Keratinocyte (primary cell): ENCODE measurements at regions not wholly inside any gene's neighbourhood (a gene's known extent, or its start where the extent isn't known, plus 50 kb on each side); places are given as distances from the start of the nearest gene placed in this dataset.

Experiments used
- DNase-seq: peaks from one replicate; pipeline ENCODE4 v3.0.0-alpha.2; 2011; ENCODE audit warnings: low read depth, missing footprints, low spot score
- FAIRE-seq: peaks from 2 replicates; lab custom pipeline; 2011; peaks lifted over from hg19 to GRCh38; lab: Jason Lieb, UNC
- H2AFZ ChIP-seq: 2 replicates; pipeline ENCODE4 v1.6.0; 2012; ENCODE audit warnings: low read length, control low read depth, inconsistent platforms; ENCODE audit not compliant: control insufficient read depth
- H3K27ac ChIP-seq: 2 replicates; pipeline ENCODE4 v1.5.1; 2011; ENCODE audit warnings: low read length; ENCODE audit not compliant: control insufficient read depth, insufficient read depth
- H3K27me3 ChIP-seq: 3 replicates; pipeline ENCODE4 v1.6.0; 2011; ENCODE audit warnings: low read length; ENCODE audit not compliant: control insufficient read depth, insufficient read depth; ENCODE audit errors: extremely low read depth
- H3K36me3 ChIP-seq, 2 experiments: 2 replicates in 1 of 2; 3 replicates in 1 of 2; pipeline ENCODE4 v1.5.1; 2011; ENCODE audit warnings: low read length in 2 of 2, mild to moderate bottlenecking in 1 of 2; ENCODE audit not compliant: control insufficient read depth in 2 of 2, insufficient read depth in 2 of 2; ENCODE audit errors: extremely low read depth in 1 of 2
- H3K4me1 ChIP-seq: 3 replicates; pipeline ENCODE4 v1.5.1; 2011; ENCODE audit warnings: low read length; ENCODE audit not compliant: control insufficient read depth, insufficient read depth; ENCODE audit errors: extremely low read depth
- H3K4me2 ChIP-seq: 3 replicates; pipeline ENCODE4 v1.6.0; 2011; ENCODE audit warnings: low read depth, low read length; ENCODE audit not compliant: control insufficient read depth, insufficient read depth; ENCODE audit errors: extremely low read depth
- H3K4me3 ChIP-seq, 3 experiments: fragments of 200-600 bp in 1 of 3; sonication (generic) in 1 of 3; 2 replicates in 2 of 3; 3 replicates in 1 of 3; pipeline ENCODE4 v1.5.1; 2011 to 2016; ENCODE audit warnings: low read length in 3 of 3, mild to moderate bottlenecking in 3 of 3, control low read depth in 2 of 3, inconsistent platforms in 1 of 3, low read depth in 1 of 3, mixed read lengths in 1 of 3, mixed run types in 1 of 3, moderate library complexity in 1 of 3; ENCODE audit not compliant: control insufficient read depth in 2 of 3, insufficient read depth in 2 of 3; ENCODE audit errors: extremely low read depth in 1 of 3
- H3K79me2 ChIP-seq: 2 replicates; pipeline ENCODE4 v1.6.0; 2012; ENCODE audit warnings: low read length; ENCODE audit not compliant: control insufficient read depth, insufficient read depth
- H3K9ac ChIP-seq: 3 replicates; pipeline ENCODE4 v1.6.0; 2011; ENCODE audit warnings: low read length; ENCODE audit not compliant: control insufficient read depth, insufficient read depth; ENCODE audit errors: extremely low read depth
- H3K9me1 ChIP-seq: 3 replicates; pipeline ENCODE4 v1.6.0; 2011; ENCODE audit warnings: low read length; ENCODE audit not compliant: control insufficient read depth, insufficient read depth; ENCODE audit errors: extremely low read depth
- H3K9me3 ChIP-seq: 2 replicates; pipeline ENCODE4 v1.5.1; 2012; ENCODE audit warnings: low read depth, low read length; ENCODE audit not compliant: control insufficient read depth
- H4K20me1 ChIP-seq: 3 replicates; pipeline ENCODE4 v1.6.0; 2011; ENCODE audit warnings: low read length; ENCODE audit not compliant: control insufficient read depth, insufficient read depth; ENCODE audit errors: extremely low read depth
- EZH2 ChIP-seq: IDR thresholded peaks from one replicate; pipeline ENCODE4 v1.6.1; 2012; ENCODE audit warnings: inconsistent platforms, mild to moderate bottlenecking, low read length, moderate library complexity
- dilution Hi-C: fragments of 300-500 bp; cut with MboI; formaldehyde crosslinking; loops from one replicate; pipeline ENCODE4 v1.7.0; 2020; ENCODE audit warnings: low sequenced_read_pairs; ENCODE audit not compliant: extremely low pct_ligation_motif_present
- TF ChIP-seq, protein P1 (sequence below), 3 experiments: IDR thresholded peaks in 1 of 3; conservative IDR thresholded peaks in 1 of 3; optimal IDR thresholded peaks in 1 of 3; 2 replicates in 2 of 3; 3 replicates in 1 of 3; pipeline versions ENCODE3 to v1.5.1; 2011; ENCODE audit warnings: low read length in 3 of 3, mild to moderate bottlenecking in 3 of 3, moderate library complexity in 2 of 3, control low read depth in 1 of 3, inconsistent platforms in 1 of 3; ENCODE audit not compliant: insufficient read depth in 2 of 3; ENCODE audit errors: extremely low read depth in 1 of 3

DNA sequence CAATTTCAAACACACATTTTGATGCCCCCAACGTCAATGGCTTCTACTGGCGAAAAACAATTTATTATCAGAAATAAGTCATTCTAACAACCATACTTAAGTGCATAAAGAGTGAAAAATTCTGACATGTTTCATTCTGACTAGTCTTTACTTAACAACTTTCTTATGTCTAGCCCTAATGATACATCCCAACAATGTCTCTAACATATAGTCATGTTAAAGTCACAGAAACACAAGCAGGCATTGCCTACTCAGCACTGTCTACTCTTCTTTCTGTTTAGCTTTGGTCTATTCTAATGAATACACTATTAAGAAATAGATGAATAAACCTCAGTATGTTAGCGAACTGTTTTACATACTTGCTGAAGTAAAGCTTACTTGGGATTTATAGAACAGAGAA, 105.8 kb upstream of the DUSP10 start:
- Histone ChIP-seq H3K36me3 (no peaks in the 10 kb centered on the region), H3K27ac (no peak overlapping the region), H3K9ac (no peak overlapping the region), H3K4me1 (peaks cover 14% of the 10 kb centered on the region), H3K4me3 (no peak overlapping the region), H3K79me2 (no peaks in the 10 kb centered on the region), H3K9me3 (no peaks in the 10 kb centered on the region), H2AFZ (no peak overlapping the region), H3K9me1 (no peaks in the 10 kb centered on the region), H3K4me2 (no peak overlapping the region), H4K20me1 (no peaks in the 10 kb centered on the region), H3K27me3 (no peaks in the 10 kb centered on the region)
- TF ChIP-seq EZH2: no peak
- TF ChIP-seq, protein P1, sequence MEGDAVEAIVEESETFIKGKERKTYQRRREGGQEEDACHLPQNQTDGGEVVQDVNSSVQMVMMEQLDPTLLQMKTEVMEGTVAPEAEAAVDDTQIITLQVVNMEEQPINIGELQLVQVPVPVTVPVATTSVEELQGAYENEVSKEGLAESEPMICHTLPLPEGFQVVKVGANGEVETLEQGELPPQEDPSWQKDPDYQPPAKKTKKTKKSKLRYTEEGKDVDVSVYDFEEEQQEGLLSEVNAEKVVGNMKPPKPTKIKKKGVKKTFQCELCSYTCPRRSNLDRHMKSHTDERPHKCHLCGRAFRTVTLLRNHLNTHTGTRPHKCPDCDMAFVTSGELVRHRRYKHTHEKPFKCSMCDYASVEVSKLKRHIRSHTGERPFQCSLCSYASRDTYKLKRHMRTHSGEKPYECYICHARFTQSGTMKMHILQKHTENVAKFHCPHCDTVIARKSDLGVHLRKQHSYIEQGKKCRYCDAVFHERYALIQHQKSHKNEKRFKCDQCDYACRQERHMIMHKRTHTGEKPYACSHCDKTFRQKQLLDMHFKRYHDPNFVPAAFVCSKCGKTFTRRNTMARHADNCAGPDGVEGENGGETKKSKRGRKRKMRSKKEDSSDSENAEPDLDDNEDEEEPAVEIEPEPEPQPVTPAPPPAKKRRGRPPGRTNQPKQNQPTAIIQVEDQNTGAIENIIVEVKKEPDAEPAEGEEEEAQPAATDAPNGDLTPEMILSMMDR (optimal IDR thresholded peaks at IDR 0.05 in 1 of 3, IDR thresholded peaks at IDR 0.05 in 1 of 3, conservative IDR thresholded peaks at IDR 0.05 in 1 of 3; ENCODE audit: extremely low read depth in 1 of 3, insufficient read depth in 2 of 3, low read length in 3 of 3): no peak
- FAIRE-seq: no peak
- dilution Hi-C loops: no loop called here
- DNase-seq: no peak

DNA sequence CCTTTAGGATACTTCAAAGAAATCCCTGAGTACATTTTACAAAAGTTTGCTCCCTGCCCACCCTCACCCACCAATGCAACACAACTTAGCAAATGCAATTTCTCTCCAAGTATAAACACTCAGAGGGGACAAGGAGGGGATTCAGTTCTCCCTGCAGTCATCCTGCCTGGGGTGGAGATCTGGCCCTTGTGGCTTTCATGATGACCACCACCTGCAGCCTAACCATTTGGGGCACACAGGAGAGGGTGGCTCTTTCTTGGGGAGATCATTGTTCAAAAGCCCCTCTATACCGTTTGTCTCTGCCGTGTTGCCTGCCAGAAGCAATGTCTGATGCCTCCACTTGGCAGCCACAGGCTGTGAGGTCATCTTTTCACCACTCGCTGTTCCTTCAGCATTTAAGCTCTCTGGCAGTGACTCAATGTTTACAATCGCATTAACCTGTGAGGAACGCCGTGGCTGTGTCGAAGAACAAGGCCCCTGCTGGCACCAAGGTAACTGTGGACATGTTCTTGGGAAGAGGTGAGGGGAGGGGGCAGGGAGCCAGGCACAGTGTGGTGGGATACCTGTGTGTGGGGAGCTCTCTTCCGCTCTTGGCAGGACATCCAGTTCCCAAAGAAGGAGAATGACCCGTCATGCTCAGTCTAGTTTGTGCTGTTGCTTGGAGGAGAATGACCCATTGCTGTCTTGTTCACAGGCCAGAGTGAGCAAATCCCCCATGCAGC, 103.9 kb upstream of the DUSP10 start:
- Histone ChIP-seq H3K4me3 (no peak overlapping the region), H3K27me3 (no peaks in the 10 kb centered on the region), H3K79me2 (no peaks in the 10 kb centered on the region), H3K27ac (peak overlapping the region; percentile 72), H3K4me1 (peaks cover 16% of the 10 kb centered on the region), H3K9ac (peak overlapping the region; percentile 41), H2AFZ (peak overlapping the region; percentile 70), H3K4me2 (peak overlapping the region; percentile 43), H4K20me1 (no peaks in the 10 kb centered on the region), H3K36me3 (no peaks in the 10 kb centered on the region), H3K9me3 (no peaks in the 10 kb centered on the region), H3K9me1 (no peaks in the 10 kb centered on the region)
- dilution Hi-C loops: no loop called here
- peak; percentile 95 for FAIRE-seq
- no peak for TF ChIP-seq EZH2
- TF ChIP-seq, protein P1 (optimal IDR thresholded peaks at IDR 0.05 in 1 of 3, IDR thresholded peaks at IDR 0.05 in 1 of 3, conservative IDR thresholded peaks at IDR 0.05 in 1 of 3; ENCODE audit: extremely low read depth in 1 of 3, insufficient read depth in 2 of 3, low read length in 3 of 3): peak in 2 of 3 experiments; percentile 9 to 30
- DNase-seq: no peak
